ENCODE measurements at regions not wholly inside any gene's neighbourhood (a gene's known extent, or its start where the extent isn't known, plus 50 kb on each side); places are given as distances from the start of the nearest gene placed in this dataset.

GRCh38 chr17:70295731-70296130 is 126.4 kb downstream of the KCNJ2 start:
- Histone ChIP-seq H3K27ac (ENCODE audit: low read depth in 2 of 2, low read length in 2 of 2) (no peak overlapping the region), H3K4me1 (ENCODE audit: control insufficient read depth in 2 of 3, insufficient read depth in 2 of 3, low read depth in 1 of 3, low read length in 3 of 3) (no peaks in the 10 kb centered on the region), H3K36me3 (ENCODE audit: control insufficient read depth in 2 of 3, insufficient read depth in 3 of 3, low read length in 3 of 3) (no peaks in the 10 kb centered on the region), H3K9ac (ENCODE audit: low read length in 3 of 3) (no peak overlapping the region), H3K4me3 (ENCODE audit: low read length in 3 of 3) (no peak overlapping the region), H3K27me3 (ENCODE audit: control insufficient read depth, insufficient read depth, low read length) (no peaks in the 10 kb centered on the region), H3K9me3 (ENCODE audit: control insufficient read depth in 2 of 3, insufficient read depth in 1 of 3, low read length in 3 of 3) (no peaks in the 10 kb centered on the region)
- TF ChIP-seq, protein P1, sequence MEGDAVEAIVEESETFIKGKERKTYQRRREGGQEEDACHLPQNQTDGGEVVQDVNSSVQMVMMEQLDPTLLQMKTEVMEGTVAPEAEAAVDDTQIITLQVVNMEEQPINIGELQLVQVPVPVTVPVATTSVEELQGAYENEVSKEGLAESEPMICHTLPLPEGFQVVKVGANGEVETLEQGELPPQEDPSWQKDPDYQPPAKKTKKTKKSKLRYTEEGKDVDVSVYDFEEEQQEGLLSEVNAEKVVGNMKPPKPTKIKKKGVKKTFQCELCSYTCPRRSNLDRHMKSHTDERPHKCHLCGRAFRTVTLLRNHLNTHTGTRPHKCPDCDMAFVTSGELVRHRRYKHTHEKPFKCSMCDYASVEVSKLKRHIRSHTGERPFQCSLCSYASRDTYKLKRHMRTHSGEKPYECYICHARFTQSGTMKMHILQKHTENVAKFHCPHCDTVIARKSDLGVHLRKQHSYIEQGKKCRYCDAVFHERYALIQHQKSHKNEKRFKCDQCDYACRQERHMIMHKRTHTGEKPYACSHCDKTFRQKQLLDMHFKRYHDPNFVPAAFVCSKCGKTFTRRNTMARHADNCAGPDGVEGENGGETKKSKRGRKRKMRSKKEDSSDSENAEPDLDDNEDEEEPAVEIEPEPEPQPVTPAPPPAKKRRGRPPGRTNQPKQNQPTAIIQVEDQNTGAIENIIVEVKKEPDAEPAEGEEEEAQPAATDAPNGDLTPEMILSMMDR (IDR thresholded peaks at IDR 0.05; ENCODE audit: borderline replicate concordance, extremely low read depth, insufficient read depth), result no peak
- intact Hi-C loops (cut with DNase I), result no loop called here
- FAIRE-seq (no peak), DNase-seq (no peak)

GRCh38 chr17:70296456-70296855 is 127.1 kb downstream of the KCNJ2 start:
- no peaks in the 10 kb centered on the region for H3K9me3 ChIP-seq (ENCODE audit: control insufficient read depth in 2 of 3, insufficient read depth in 1 of 3, low read length in 3 of 3)
- H3K36me3 ChIP-seq (ENCODE audit: control insufficient read depth in 2 of 3, insufficient read depth in 3 of 3, low read length in 3 of 3), result no peaks in the 10 kb centered on the region
- no peak overlapping the region for H3K27ac ChIP-seq (ENCODE audit: low read depth in 2 of 2, low read length in 2 of 2)
- intact Hi-C loops (cut with DNase I), result no loop called here
- H3K9ac ChIP-seq (ENCODE audit: low read length in 3 of 3), result no peak overlapping the region
- H3K4me1 ChIP-seq (ENCODE audit: control insufficient read depth in 2 of 3, insufficient read depth in 2 of 3, low read depth in 1 of 3, low read length in 3 of 3), result no peaks in the 10 kb centered on the region
- DNase-seq, result no peak
- H3K27me3 ChIP-seq (ENCODE audit: control insufficient read depth, insufficient read depth, low read length), result no peaks in the 10 kb centered on the region
- no peak for FAIRE-seq
- TF ChIP-seq, protein P1 (IDR thresholded peaks at IDR 0.05; ENCODE audit: borderline replicate concordance, extremely low read depth, insufficient read depth), result no peak
- H3K4me3 ChIP-seq (ENCODE audit: low read length in 3 of 3), result no peak overlapping the region

DNA sequence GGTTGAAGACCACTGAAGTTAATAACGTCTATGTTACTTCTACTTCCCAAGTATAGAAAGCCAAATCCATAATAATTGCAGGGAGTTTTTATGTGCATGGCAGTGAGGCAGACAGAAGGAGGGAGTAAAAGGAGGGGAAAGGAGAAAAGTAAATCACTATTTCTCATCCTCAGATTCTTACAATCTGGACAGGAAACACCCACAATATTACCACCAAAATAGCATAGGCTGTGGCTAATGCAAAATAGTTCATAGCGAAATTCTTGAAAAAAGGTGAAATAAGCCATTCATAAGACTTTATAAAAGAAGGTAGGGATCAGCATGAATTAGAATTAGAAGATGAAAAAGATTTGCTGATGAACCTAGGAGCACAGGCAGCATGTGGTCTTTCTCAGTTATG is 128.1 kb downstream of the KCNJ2 start:
- Histone ChIP-seq H3K27ac (ENCODE audit: low read depth in 2 of 2, low read length in 2 of 2) (no peak overlapping the region), H3K4me3 (ENCODE audit: low read length in 3 of 3) (no peak overlapping the region), H3K9me3 (ENCODE audit: control insufficient read depth in 2 of 3, insufficient read depth in 1 of 3, low read length in 3 of 3) (no peaks in the 10 kb centered on the region), H3K4me1 (ENCODE audit: control insufficient read depth in 2 of 3, insufficient read depth in 2 of 3, low read depth in 1 of 3, low read length in 3 of 3) (no peaks in the 10 kb centered on the region), H3K27me3 (ENCODE audit: control insufficient read depth, insufficient read depth, low read length) (no peaks in the 10 kb centered on the region), H3K36me3 (ENCODE audit: control insufficient read depth in 2 of 3, insufficient read depth in 3 of 3, low read length in 3 of 3) (no peaks in the 10 kb centered on the region), H3K9ac (ENCODE audit: low read length in 3 of 3) (no peak overlapping the region)
- DNase-seq, result no peak
- TF ChIP-seq, protein P1 (IDR thresholded peaks at IDR 0.05; ENCODE audit: borderline replicate concordance, extremely low read depth, insufficient read depth), result no peak
- intact Hi-C loops (cut with DNase I), result no loop called here
- FAIRE-seq, result no peak

DNA sequence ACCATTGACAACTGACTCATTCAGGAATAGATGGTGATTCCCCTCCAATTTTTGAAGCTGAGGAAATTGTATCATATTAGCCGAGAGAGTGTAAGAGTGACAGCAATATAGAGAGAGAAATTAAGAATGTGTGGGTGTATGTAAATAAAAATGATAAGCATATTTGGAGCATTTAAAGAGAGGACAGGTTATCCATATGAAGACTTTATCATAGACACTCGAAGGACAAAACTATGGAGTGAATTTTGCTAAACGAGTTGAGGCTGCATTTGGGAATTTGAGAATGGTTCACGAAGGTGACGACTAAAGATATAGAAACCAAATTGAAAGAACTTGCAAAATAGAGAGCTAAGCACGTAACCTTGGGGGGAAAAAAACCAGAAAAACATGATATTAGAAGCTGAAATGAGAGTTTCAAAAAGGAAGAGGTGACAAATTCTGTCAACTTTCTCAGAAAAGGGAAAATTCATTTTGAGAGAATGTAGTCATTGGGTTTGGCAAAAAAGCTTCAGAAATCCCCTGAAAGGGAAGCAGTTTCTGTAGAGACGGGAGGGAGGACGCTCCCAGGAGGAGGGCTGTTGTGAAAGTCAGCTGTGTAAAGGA is 129.7 kb downstream of the KCNJ2 start:
- DNase-seq (no peak), FAIRE-seq (no peak)
- Histone ChIP-seq H3K27me3 (ENCODE audit: control insufficient read depth, insufficient read depth, low read length) (no peaks in the 10 kb centered on the region), H3K27ac (ENCODE audit: low read depth in 2 of 2, low read length in 2 of 2) (no peak overlapping the region), H3K36me3 (ENCODE audit: control insufficient read depth in 2 of 3, insufficient read depth in 3 of 3, low read length in 3 of 3) (no peaks in the 10 kb centered on the region), H3K4me3 (ENCODE audit: low read length in 3 of 3) (no peak overlapping the region), H3K9ac (ENCODE audit: low read length in 3 of 3) (no peak overlapping the region), H3K4me1 (ENCODE audit: control insufficient read depth in 2 of 3, insufficient read depth in 2 of 3, low read depth in 1 of 3, low read length in 3 of 3) (no peaks in the 10 kb centered on the region), H3K9me3 (ENCODE audit: control insufficient read depth in 2 of 3, insufficient read depth in 1 of 3, low read length in 3 of 3) (no peaks in the 10 kb centered on the region)
- TF ChIP-seq, protein P1 (IDR thresholded peaks at IDR 0.05; ENCODE audit: borderline replicate concordance, extremely low read depth, insufficient read depth), result no peak
- intact Hi-C loops (cut with DNase I), result no loop called here

Data from kidney (tissue), 13 donors.